AG10803 (cell line): ENCODE measurements at regions not wholly inside any gene's neighbourhood (a gene's known extent, or its start where the extent isn't known, plus 50 kb on each side); places are given as distances from the start of the nearest gene placed in this dataset.

Experiments
- DNase-seq: peaks from one replicate; pipeline ENCODE4 v3.0.0; 2010; ENCODE audit warnings: low read depth
- H3K4me3 ChIP-seq: 2 replicates; pipeline ENCODE4 v1.5.1; 2011; ENCODE audit warnings: mild to moderate bottlenecking, low read length, control low read depth
- TF ChIP-seq, protein P1 (sequence below): conservative IDR thresholded peaks from 2 replicates; pipeline ENCODE4 v1.5.1; 2011; ENCODE audit warnings: mild to moderate bottlenecking, low read length, control low read depth, inconsistent platforms

DNA sequence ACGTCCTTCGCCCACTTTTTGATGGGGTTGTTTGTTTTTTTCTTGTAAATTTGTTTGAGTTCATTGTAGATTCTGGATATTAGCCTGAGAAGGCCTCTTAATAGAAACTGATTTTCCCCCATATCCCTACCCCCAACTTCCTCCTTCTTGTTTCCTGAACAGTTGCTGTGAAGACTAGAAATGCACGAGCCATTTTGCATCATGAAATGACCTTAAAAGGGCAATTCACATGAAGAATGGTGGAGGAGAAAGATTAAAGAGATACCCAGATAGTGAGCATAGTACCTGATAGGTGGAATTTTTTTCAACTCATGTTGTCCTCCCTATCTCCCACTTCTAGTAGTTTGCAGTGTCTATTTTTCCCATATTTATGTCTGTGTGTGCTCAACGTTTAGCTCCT, 55.2 kb upstream of the KCNH8 start:
- H3K4me3 ChIP-seq, result no peak overlapping the region
- no peak for DNase-seq

DNA sequence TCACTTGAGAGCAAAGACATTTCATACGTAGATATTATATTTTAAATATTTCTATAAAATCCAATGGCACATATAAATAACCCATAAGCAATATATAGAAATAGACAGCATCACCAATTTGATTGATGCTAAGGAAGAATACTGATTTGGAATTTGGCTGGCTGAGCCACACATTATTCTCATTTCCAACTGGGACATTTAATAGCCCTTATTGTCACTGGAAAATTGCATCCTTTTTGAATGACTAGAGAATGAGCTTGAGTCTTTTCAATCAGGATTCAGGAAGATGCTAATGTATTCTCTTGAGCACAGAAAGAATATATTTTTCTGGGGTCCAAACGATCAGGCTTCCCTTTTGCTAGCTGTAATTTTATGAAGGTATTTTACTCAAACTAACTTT, 70.9 kb upstream of the KCNH8 start:
- no peak overlapping the region for H3K4me3 ChIP-seq
- TF ChIP-seq, protein P1, sequence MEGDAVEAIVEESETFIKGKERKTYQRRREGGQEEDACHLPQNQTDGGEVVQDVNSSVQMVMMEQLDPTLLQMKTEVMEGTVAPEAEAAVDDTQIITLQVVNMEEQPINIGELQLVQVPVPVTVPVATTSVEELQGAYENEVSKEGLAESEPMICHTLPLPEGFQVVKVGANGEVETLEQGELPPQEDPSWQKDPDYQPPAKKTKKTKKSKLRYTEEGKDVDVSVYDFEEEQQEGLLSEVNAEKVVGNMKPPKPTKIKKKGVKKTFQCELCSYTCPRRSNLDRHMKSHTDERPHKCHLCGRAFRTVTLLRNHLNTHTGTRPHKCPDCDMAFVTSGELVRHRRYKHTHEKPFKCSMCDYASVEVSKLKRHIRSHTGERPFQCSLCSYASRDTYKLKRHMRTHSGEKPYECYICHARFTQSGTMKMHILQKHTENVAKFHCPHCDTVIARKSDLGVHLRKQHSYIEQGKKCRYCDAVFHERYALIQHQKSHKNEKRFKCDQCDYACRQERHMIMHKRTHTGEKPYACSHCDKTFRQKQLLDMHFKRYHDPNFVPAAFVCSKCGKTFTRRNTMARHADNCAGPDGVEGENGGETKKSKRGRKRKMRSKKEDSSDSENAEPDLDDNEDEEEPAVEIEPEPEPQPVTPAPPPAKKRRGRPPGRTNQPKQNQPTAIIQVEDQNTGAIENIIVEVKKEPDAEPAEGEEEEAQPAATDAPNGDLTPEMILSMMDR, result no peak
- no peak for DNase-seq

More for the DNA sequence above, 55.2 kb upstream of the KCNH8 start:
- TF ChIP-seq, protein P1, result no peak

DNA sequence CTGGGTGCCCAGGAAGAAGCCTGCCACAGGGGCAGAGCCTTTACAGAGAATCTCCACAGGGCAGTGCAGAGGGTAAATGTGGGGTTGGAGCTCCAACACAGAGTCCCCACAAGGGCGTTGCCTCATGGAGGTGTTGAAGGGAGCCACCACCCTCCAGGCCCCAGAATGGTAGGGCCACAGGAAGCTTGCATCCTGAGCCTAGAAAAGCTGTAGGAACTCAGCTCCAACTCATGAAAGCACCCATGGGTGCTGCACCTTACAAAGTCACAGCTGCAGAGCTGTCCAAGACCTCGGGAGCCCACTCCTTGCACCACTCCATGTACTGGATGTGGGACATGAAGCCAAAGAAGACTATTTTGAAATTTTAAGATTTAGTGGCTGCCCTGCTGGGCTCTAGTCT, 73.3 kb upstream of the KCNH8 start:
- H3K4me3 ChIP-seq, result no peak overlapping the region
- DNase-seq, result no peak
- TF ChIP-seq, protein P1, result no peak

DNA sequence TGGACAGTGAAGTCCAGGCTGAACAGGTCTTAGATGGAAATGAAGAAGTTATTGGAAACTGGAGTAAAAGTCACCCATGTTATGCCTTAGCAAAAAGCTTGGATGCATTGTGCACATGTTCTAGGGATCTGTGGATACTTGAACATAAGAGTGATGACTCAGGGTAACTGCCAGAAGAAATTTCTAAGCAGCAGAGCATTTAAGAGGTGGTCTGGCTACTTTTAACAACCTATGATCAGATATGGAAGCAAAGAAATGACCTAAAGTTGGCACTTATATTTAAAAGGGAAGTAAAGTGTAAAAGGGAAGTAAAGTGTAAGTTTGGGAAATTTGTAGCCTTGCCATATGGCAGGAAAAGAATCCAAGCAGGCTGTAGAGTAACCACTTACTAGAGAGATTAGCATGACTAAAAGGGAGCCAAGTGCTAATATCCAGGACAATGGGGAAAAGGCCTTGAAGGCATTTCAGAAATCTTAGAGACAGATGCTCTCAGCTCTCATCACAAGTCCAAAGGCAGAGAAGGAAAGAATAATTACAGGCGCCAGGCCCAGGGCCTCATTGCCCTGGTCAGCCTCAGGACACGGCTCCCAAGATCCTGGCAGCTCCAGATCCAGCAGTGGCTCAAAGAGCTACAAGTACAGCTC, 73.9 kb upstream of the KCNH8 start:
- H3K4me3 ChIP-seq, result no peak overlapping the region
- no peak for DNase-seq
- TF ChIP-seq, protein P1, result no peak

DNA sequence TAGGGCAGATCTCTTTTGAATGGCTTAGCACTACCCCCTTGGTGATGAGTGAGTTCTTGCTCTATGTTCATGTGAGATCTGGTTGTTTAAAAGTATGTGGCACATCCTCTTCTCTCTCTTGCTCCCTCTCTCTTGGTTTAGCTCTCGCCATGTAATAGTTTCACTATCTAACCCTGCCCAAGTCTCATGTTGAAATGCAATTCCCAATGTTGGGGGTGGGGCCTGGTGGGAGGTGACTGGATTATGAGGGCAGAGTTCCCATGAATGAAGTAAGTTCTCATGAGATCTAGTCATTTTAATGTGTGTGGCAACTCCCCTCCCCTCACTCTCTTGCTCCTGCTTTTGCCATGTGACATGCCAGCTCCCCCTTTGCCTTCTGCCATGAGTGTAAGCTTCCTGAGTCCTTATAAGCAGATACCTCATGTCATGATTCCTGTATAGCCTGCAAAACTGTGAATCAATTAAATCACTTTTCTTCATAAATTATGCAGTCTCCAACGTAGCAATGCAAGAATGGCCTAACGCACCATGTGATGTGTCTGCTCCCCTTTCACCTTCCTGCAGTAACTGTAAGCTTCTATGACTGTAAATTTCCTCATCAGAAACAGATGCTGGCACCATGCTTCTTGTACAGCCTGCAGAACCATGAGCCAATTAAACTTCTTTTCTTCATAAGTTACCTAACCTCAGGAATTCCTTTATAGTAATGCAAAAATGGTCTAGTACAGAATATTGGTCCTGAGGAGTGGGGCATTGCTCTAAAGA, 74.8 kb upstream of the KCNH8 start:
- H3K4me3 ChIP-seq, result no peak overlapping the region
- DNase-seq, result no peak
- TF ChIP-seq, protein P1, result no peak

DNA sequence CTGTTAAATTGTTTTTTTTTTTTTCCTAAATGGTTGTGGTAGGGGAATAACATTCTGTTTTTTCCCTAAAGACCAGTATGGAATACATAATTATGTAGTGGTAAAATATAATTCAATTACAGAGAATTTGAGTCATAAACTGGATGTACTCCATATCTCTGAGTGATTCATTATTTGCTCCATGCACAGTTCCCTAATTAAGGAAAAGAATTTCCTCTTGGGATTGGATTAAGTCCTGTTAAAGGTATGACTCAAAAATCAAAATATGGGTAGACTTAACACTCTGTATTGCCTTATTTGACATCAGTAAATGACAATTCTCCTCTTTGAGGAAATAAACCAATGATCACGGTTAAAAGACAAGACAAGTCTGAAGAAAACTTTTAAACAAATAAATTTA, 78.0 kb upstream of the KCNH8 start:
- TF ChIP-seq, protein P1, result no peak
- no peak overlapping the region for H3K4me3 ChIP-seq
- DNase-seq, result no peak

DNA sequence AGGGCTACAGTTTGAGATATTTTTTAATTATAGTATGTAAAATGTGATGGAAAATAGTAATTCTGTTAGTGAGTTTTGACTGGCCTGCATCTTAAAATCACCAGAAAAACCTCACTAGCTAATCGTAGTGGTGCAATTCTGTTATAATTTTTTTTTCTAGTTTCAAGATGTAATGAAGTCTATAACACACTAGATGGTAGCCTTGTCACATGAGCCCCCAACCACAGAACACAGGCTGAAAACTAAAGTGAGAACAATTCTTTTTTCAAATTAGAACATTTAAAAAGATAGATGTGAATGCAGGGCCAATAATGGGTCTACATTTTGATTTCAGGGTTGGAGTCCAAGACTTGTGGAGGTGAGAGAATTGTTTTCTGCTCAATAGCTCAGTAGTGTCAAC, 83.3 kb upstream of the KCNH8 start:
- TF ChIP-seq, protein P1, result no peak
- no peak overlapping the region for H3K4me3 ChIP-seq
- no peak for DNase-seq
